22Rv1 (cell line): ENCODE measurements at regions not wholly inside any gene's neighbourhood (a gene's known extent, or its start where the extent isn't known, plus 50 kb on each side); places are given as distances from the start of the nearest gene placed in this dataset.
"Not testable (repeated sequence)": the region's sequence is repeated elsewhere in the genome, so short reads cannot be mapped to it uniquely, and the experiment has no call there.

Experiments
- CTCF ChIP-seq: fragments of 450-650 bp; IDR thresholded peaks from 2 replicates; pipeline ENCODE4 v1.5.1; 2017; ENCODE audit warnings: mild to moderate bottlenecking
- ZFX ChIP-seq: fragments of 450-650 bp; IDR thresholded peaks from 2 replicates; pipeline ENCODE4 v1.6.1; 2017; ENCODE audit warnings: antibody characterized with exemption, borderline replicate concordance

GRCh38 chr2:87514515-87514914 is 233.4 kb upstream of the PLGLB2 start:
- not testable (repeated sequence) for TF ChIP-seq CTCF, ZFX
